CD1c-positive myeloid dendritic cell (primary cell): ENCODE measurements at regions not wholly inside any gene's neighbourhood (a gene's known extent, or its start where the extent isn't known, plus 50 kb on each side); places are given as distances from the start of the nearest gene placed in this dataset.
A peak's percentile ranks its signal among the peaks of the same experiment; 100 is the strongest.
"Not testable (repeated sequence)": the region's sequence is repeated elsewhere in the genome, so short reads cannot be mapped to it uniquely, and the experiment has no call there.

Experiments used
- DNase-seq: peaks from one replicate; pipeline ENCODE4 v3.0.0-alpha.2; 2016; ENCODE audit errors: extremely low spot score

DNA sequence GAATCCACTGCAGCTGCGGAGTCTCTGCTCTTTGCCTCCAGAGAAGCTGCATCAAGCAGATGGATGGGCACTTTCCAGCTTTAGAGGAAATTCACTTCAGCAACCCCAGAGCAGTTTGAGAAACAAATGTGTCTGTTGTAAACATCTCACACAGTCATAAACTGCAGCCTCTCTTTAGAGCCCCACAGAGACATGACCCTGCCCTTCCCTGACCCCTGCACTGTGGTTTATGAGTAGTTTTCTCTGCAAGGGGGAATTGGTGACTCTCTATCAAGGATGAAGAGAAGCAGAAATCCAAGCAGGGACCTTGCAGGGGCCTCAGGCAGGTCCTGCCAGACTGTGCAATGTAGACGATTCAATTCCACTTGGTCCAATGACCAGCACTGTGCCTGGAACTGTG lies 160.2 kb downstream of the SH2D4B start:
- DNase-seq, result no peak

GRCh38 chr10:80699602-80700039 lies 161.9 kb downstream of the SH2D4B start:
- peak; percentile 68 for DNase-seq

- DNase-seq, result no peak
Measured at GRCh38 chr10:80700252-80700651, 162.6 kb downstream of the SH2D4B start.

DNA sequence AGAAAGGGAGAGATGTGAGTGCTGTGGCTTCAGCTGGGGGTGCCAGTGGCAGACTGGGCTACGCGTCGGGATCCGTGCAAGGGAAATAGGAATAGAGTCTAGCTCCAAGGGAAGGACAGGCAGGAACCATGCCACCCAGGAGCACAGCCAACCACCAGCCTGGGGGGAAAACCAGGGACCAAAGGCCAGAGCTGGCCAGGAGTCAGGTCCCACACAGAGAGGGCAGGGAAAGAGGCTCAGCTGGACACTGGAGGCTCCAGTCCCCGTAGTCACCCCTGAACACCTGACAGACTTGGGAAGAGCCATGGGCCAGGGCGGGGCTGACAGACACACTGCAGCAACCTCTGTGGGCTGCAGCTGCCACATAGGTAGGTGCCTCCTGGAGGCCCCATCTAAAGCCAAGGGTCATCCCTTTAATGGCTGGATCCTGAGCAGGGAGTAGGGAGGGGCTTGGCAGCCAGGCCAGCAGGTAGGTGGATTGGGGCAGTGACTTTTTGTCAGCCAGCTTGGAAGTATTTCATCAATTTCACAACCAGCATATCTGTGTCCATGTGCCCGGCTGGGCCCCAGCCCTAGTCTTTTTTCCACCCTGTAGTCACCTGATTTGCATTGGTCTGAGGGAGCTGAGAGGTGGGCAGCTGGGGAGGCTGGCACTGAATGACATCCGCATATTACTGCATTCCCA lies 163.2 kb downstream of the SH2D4B start:
- DNase-seq, result no peak

- DNase-seq, result no peak
Measured at GRCh38 chr10:80701706-80702105, 164.0 kb downstream of the SH2D4B start.

GRCh38 chr10:80702143-80702542 lies 164.4 kb downstream of the SH2D4B start:
- DNase-seq, result no peak

DNA sequence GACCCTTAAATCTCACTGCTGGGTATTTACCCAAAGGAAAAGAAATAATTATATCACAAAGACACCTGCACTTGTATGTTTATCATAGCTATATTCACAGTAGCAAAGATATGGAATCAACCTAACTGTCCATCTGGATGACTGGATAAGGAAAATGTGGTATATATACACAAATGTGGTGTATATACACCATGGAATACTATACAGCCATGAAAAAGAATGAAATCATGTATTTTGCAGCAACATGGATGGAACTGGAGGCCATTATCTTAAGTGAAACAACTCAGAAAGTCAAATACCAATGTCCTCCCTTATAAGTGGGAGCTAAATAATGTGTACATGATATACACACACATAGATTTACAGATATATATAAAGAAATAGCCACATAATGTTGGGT lies 168.2 kb downstream of the SH2D4B start:
- no peak for DNase-seq

GRCh38 chr10:80708185-80708584 lies 170.5 kb downstream of the SH2D4B start:
- DNase-seq, result no peak

DNA sequence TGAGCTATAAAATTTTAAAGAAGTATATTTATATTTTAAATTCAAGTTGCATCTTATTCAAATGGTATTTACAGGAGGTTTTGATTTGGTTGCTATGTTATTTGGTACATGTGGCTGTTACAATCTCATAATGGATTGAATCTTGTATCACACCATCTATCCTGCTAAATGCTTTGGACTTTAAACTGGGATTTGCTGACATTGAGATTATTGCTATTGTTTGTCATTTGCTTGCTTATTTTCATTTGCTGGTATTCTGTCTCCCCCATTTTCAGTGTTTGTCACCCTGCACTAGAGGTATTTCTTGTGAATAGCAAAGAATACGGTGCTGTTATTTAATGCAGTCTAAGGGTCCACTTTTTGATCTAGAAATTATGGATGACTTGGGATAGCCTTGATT lies 171.1 kb downstream of the SH2D4B start:
- DNase-seq, result no peak

DNA sequence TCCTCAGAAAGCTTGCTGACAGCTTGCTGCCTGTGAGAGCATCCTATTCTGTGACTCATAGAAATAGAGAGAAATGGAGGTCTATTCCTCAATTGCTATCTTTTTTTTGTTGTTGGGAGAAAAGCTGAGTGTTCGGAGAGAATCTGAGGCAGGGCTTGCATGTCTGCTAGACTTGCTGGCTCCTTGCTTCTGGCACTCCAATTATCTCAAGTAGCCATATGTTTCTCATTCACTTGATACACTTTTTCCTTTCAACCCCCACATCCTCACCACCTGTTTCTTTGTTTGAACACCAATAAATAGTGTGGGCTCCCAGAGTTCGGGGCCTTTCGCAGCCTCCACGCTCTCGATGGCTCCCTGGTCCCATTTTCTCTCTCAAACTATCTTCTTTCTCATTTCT lies 172.2 kb downstream of the SH2D4B start:
- no peak for DNase-seq

DNA sequence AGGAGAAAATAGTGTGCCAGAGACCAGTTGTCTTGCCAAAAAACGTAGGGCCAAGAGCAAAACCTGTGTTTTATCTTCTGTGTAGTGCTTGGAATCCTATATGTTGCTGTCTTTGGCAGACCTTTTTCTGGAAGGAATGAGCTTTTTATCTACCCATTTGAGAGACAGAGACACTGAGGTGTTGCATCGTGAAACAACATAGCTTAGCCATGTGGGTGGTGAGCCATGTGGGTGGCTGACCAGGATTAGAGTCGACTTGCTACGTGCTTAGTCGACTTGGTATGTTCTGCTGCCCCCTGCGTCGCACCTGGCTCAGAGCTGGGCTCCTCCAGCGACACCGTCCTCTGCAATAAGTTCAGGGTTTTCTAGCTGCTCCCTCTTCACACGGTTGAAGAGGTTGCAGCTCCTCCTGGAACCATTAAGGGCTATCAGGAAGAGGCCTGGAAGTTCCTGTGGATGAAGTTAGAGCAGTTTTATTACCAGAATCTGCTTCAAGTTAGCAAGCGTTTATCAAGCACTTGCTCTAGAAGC lies 175.8 kb downstream of the SH2D4B start:
- no peak for DNase-seq

DNA sequence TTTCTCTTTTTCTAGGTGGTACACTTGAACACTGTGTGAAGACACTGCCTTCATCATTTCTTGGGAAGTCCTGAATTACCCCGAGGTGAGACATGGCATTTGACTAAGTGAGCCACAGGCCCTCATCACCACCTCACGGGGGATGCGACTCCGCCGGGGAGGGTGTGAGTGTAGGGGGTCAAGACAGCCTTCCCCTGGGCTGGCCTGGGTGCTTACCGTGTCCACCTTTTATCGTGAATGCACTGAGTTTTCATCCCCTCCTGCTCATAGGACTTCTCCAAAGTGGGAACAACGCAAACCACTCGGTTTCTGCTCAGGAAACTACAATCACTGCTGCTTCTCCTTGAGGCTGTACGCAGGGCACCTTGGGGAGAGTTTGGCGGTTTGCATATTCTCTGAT lies 176.9 kb downstream of the SH2D4B start:
- no peak for DNase-seq

DNA sequence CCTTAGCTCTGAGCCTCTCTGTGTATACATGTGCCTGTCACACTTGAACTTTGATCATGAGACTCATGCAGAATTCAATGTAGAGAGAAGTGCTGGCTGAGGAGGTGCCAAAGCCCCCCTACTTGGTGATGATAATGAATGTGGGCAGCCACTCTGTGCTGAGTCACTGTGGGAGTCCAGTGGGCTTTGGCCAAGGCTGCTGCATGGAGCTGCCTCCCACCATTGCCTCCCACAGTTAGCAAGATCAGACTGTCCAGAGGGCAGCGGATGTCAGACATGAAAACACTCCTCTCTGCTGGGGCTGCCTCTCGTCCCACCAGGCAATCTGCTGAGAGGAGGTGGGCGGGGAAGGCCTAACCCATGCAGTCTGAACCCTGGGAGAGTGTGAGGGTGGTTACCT lies 180.3 kb downstream of the SH2D4B start:
- no peak for DNase-seq

DNA sequence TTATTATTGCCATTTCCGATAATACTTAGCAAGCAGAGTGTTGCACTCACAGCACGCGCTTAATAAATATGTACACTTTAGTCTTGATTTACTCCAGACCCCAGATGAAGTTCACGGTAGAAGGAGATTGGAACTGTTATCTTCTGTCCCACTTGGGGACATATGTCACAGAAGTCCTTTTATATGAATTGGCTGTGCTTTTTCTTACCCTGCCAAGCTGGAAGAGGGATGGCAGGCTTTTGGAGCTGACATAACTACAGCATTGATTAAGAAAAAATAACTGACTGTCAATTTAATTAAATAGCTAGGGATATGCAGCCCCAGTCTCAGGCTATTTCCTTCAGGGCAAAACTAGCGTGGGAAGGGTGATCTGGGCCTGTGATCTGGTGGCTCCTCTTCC lies 182.2 kb downstream of the SH2D4B start:
- no peak for DNase-seq

DNA sequence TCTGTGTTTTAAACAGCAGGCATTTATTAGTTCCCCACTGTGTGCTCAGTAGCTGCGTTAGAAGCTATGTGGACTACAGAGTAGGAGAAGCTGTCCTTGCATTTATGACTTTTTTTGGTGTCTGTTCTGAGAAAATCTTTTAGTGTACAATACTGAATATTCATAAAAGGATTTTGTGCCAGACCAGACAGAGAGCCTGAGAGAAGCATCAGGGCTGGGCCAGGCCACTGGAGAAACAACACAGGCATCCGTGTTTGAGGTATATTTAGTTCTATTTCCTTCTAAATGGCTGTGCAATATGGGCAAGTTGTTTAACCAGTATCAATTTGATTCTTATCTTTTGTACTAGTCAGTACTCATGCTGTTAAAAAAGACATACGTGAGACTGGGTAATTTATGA lies 182.8 kb downstream of the SH2D4B start:
- DNase-seq, result no peak

- DNase-seq, result not testable (repeated sequence)
Measured at GRCh38 chr10:80728354-80728753, 190.7 kb downstream of the SH2D4B start.

GRCh38 chr10:80729896-80730295 lies 192.2 kb downstream of the SH2D4B start:
- no peak for DNase-seq

GRCh38 chr10:80730522-80730921 lies 192.8 kb downstream of the SH2D4B start:
- no peak for DNase-seq

- DNase-seq, result no peak
Measured at GRCh38 chr10:80734589-80734988, 196.9 kb downstream of the SH2D4B start.

GRCh38 chr10:80737209-80737608 lies 199.5 kb downstream of the SH2D4B start:
- DNase-seq, result no peak

- DNase-seq, result no peak
Measured at GRCh38 chr10:80739328-80739727, 201.6 kb downstream of the SH2D4B start.

DNA sequence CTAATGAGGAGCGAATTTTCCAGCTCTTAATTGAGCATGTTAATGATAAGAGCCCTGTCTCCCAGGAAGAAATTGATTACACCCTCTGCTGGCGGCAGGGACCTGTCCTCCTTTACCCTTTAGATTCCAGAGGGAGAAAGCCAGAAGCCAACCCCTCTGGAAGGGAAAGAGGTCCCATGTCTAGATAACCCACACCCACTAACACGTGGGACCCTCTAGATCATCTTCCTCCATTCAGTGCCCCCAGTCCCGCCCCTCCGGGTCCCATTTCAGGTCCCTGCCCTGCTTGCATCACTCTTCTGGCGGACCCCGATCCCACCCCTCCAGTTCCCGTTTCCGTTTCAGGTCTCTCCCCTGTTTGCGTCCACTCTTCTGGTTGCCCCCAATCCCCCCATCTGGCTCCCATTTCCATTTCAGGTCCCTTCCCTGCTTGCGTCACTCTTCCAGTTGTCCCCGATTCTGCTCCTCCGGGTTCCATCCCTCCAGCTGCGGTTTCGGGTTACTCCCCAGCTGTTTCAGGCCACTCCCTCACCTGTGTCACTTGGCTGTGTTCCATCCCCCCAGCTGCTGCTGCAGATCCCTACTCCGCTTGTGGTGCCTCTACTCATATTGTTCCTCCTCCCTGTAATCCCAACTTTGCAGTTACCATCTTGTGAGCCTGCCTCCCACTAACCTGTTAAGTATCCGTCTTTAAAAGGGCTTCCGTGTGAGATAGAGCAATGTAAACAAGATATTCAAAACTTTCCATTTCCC lies 202.4 kb downstream of the SH2D4B start:
- no peak for DNase-seq

DNA sequence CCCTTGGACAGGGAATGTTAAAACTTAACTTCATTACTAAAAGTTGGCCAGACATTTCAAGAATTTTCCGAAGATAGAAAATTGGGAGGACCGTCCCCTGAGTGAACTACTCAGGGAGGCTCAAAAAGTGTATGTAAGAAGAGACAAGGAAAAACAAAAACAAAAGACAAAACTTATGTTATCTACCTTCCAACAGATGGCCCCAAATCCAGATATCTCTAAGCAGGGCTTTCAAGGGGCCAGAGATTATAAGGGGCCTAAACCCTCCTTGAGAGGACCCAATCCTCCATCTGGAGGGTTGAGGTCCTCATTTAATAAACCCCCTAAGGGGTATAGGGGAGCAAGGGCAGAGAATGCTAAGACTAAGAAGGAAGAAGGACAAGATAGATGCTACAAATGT lies 203.6 kb downstream of the SH2D4B start:
- no peak for DNase-seq
